H1 (cell line): ENCODE measurements at regions not wholly inside any gene's neighbourhood (a gene's known extent, or its start where the extent isn't known, plus 50 kb on each side); places are given as distances from the start of the nearest gene placed in this dataset.
"Not testable (repeated sequence)": the region's sequence is repeated elsewhere in the genome, so short reads cannot be mapped to it uniquely, and the experiment has no call there.

ENCODE experiments used
- EP300 ChIP-seq, 2 experiments: IDR thresholded peaks; 1 replicate in 1 of 2; 2 replicates in 1 of 2; pipeline ENCODE4 v1.6.1; 2011 to 2012; ENCODE audit warnings: low read depth in 2 of 2, low read length in 2 of 2, mild to moderate bottlenecking in 2 of 2, borderline replicate concordance in 1 of 2, inconsistent platforms in 1 of 2, moderate library complexity in 1 of 2
- FOSL1 ChIP-seq: IDR thresholded peaks from 2 replicates; pipeline ENCODE4 v1.6.1; 2011; ENCODE audit warnings: mild to moderate bottlenecking, low read depth, low read length, moderate library complexity; ENCODE audit not compliant: insufficient read depth
- HDAC2 ChIP-seq, 2 experiments: fragments of 300-600 bp in 1 of 2; sonication (generic) in 1 of 2; IDR thresholded peaks; 2 replicates each; pipeline ENCODE4 v1.6.1; 2011 to 2012; ENCODE audit warnings: low read depth in 2 of 2, low read length in 2 of 2, mild to moderate bottlenecking in 2 of 2, moderate library complexity in 2 of 2, borderline replicate concordance in 1 of 2, inconsistent platforms in 1 of 2
- KDM1A ChIP-seq: fragments of 200-600, 300-600 bp; sonication (generic); IDR thresholded peaks from 2 replicates; pipeline ENCODE4 v1.7.1; 2016; ENCODE audit warnings: mild to moderate bottlenecking, low read length, borderline replicate concordance
- NRF1 ChIP-seq: IDR thresholded peaks from 2 replicates; pipeline ENCODE4 v1.6.1; 2011; ENCODE audit warnings: mild to moderate bottlenecking, low read depth, low read length, improper control_type of control experiment
- POLR2A ChIP-seq, 2 experiments: IDR thresholded peaks; 1 replicate in 1 of 2; 2 replicates in 1 of 2; pipeline ENCODE4 v1.6.1; 2011; ENCODE audit warnings: low read depth in 2 of 2, low read length in 2 of 2, mild to moderate bottlenecking in 2 of 2; ENCODE audit errors: control extremely low read depth in 1 of 2
- POLR2AphosphoS5 ChIP-seq: IDR thresholded peaks from 2 replicates; pipeline ENCODE4 v1.6.1; 2011; ENCODE audit warnings: low read depth, low read length
- SUZ12 ChIP-seq: fragments of 200-600 bp; sonication (generic); IDR thresholded peaks from 2 replicates; pipeline ENCODE4 v1.6.1; 2012; ENCODE audit warnings: mild to moderate bottlenecking, inconsistent platforms, low read length, moderate library complexity, mixed read lengths
- YY1 ChIP-seq: IDR thresholded peaks from 2 replicates; pipeline ENCODE4 v1.6.1; 2011; ENCODE audit warnings: low read depth, mild to moderate bottlenecking, low read length
- TF ChIP-seq, protein P1 (sequence below), 3 experiments: IDR thresholded peaks; 1 replicate in 2 of 3; 2 replicates in 1 of 3; pipeline versions ENCODE4 v1.5.1 to v1.6.1; 2011; ENCODE audit warnings: low read length in 3 of 3, mild to moderate bottlenecking in 3 of 3, inconsistent platforms in 2 of 3, low read depth in 1 of 3, moderate library complexity in 1 of 3; ENCODE audit not compliant: insufficient read depth in 1 of 3; ENCODE audit errors: control extremely low read depth in 1 of 3

- TF ChIP-seq POLR2A (IDR thresholded peaks at IDR 0.05; ENCODE audit: control extremely low read depth in 1 of 2, low read depth in 2 of 2, low read length in 2 of 2); YY1; EP300 (IDR thresholded peaks at IDR 0.05; ENCODE audit: borderline replicate concordance in 1 of 2, low read depth in 2 of 2, low read length in 2 of 2); FOSL1; NRF1; HDAC2 (IDR thresholded peaks at IDR 0.05; ENCODE audit: borderline replicate concordance in 1 of 2, low read depth in 2 of 2, low read length in 2 of 2); KDM1A; SUZ12; POLR2AphosphoS5: not testable (repeated sequence)
- TF ChIP-seq, protein P1, sequence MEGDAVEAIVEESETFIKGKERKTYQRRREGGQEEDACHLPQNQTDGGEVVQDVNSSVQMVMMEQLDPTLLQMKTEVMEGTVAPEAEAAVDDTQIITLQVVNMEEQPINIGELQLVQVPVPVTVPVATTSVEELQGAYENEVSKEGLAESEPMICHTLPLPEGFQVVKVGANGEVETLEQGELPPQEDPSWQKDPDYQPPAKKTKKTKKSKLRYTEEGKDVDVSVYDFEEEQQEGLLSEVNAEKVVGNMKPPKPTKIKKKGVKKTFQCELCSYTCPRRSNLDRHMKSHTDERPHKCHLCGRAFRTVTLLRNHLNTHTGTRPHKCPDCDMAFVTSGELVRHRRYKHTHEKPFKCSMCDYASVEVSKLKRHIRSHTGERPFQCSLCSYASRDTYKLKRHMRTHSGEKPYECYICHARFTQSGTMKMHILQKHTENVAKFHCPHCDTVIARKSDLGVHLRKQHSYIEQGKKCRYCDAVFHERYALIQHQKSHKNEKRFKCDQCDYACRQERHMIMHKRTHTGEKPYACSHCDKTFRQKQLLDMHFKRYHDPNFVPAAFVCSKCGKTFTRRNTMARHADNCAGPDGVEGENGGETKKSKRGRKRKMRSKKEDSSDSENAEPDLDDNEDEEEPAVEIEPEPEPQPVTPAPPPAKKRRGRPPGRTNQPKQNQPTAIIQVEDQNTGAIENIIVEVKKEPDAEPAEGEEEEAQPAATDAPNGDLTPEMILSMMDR (IDR thresholded peaks at IDR 0.05; ENCODE audit: control extremely low read depth in 1 of 3, insufficient read depth in 1 of 3, low read depth in 1 of 3, low read length in 3 of 3) = not testable (repeated sequence)
These were observed 363.3 kb downstream of the RFC3 start for GRCh38 chr13:34181256-34181655.
